ENCODE measurements at regions not wholly inside any gene's neighbourhood (a gene's known extent, or its start where the extent isn't known, plus 50 kb on each side); places are given as distances from the start of the nearest gene placed in this dataset.
"Not testable (repeated sequence)": the region's sequence is repeated elsewhere in the genome, so short reads cannot be mapped to it uniquely, and the experiment has no call there.

GRCh38 chr9:21592063-21592338 lies 109.9 kb upstream of the IFNE start:
- DNase-seq (ENCODE audit: low read depth in 1 of 2, low spot score in 1 of 2), result no peak

GRCh38 chr9:21597284-21597683 lies 115.2 kb upstream of the IFNE start:
- no peak for DNase-seq (ENCODE audit: low read depth in 1 of 2, low spot score in 1 of 2)

- no peak for DNase-seq (ENCODE audit: low read depth in 1 of 2, low spot score in 1 of 2)
Measured at GRCh38 chr9:21598749-21599148, 116.6 kb upstream of the IFNE start.

- no peak for DNase-seq (ENCODE audit: low read depth in 1 of 2, low spot score in 1 of 2)
Measured at GRCh38 chr9:21605489-21605931, 123.4 kb upstream of the IFNE start.

- DNase-seq (ENCODE audit: low read depth in 1 of 2, low spot score in 1 of 2), result no peak
Measured at GRCh38 chr9:21607576-21607975, 125.5 kb upstream of the IFNE start.

GRCh38 chr9:21608200-21608599 lies 126.1 kb upstream of the IFNE start:
- no peak for DNase-seq (ENCODE audit: low read depth in 1 of 2, low spot score in 1 of 2)

GRCh38 chr9:21609506-21609905 lies 127.4 kb upstream of the IFNE start:
- no peak for DNase-seq (ENCODE audit: low read depth in 1 of 2, low spot score in 1 of 2)

- DNase-seq (ENCODE audit: low read depth in 1 of 2, low spot score in 1 of 2), result no peak
Measured at GRCh38 chr9:21611891-21612290, 129.8 kb upstream of the IFNE start.

- DNase-seq (ENCODE audit: low read depth in 1 of 2, low spot score in 1 of 2), result no peak
Measured at GRCh38 chr9:21615018-21615417, 132.9 kb upstream of the IFNE start.

- DNase-seq (ENCODE audit: low read depth in 1 of 2, low spot score in 1 of 2), result no peak
Measured at GRCh38 chr9:21615446-21615845, 133.3 kb upstream of the IFNE start.

- no peak for DNase-seq (ENCODE audit: low read depth in 1 of 2, low spot score in 1 of 2)
Measured at GRCh38 chr9:21616082-21616778, 134.1 kb upstream of the IFNE start.

GRCh38 chr9:21624675-21625644 lies 142.8 kb upstream of the IFNE start:
- DNase-seq (ENCODE audit: low read depth in 1 of 2, low spot score in 1 of 2), result no peak

GRCh38 chr9:21626493-21626892 lies 144.4 kb upstream of the IFNE start:
- DNase-seq (ENCODE audit: low read depth in 1 of 2, low spot score in 1 of 2), result no peak

GRCh38 chr9:21628954-21629353 lies 146.8 kb upstream of the IFNE start:
- not testable (repeated sequence) for DNase-seq (ENCODE audit: low read depth in 1 of 2, low spot score in 1 of 2)

GRCh38 chr9:21634951-21635350 lies 152.8 kb upstream of the IFNE start:
- DNase-seq (ENCODE audit: low read depth in 1 of 2, low spot score in 1 of 2), result no peak

- no peak for DNase-seq (ENCODE audit: low read depth in 1 of 2, low spot score in 1 of 2)
Measured at GRCh38 chr9:21638104-21638503, 156.0 kb upstream of the IFNE start.

- DNase-seq (ENCODE audit: low read depth in 1 of 2, low spot score in 1 of 2), result no peak
Measured at GRCh38 chr9:21653091-21653490, 149.3 kb upstream of the MTAP start.

GRCh38 chr9:21653589-21653988 lies 148.8 kb upstream of the MTAP start:
- DNase-seq (ENCODE audit: low read depth in 1 of 2, low spot score in 1 of 2), result no peak

- no peak for DNase-seq (ENCODE audit: low read depth in 1 of 2, low spot score in 1 of 2)
Measured at GRCh38 chr9:21656776-21657674, 145.4 kb upstream of the MTAP start.

- no peak for DNase-seq (ENCODE audit: low read depth in 1 of 2, low spot score in 1 of 2)
Measured at GRCh38 chr9:21657966-21658667, 144.3 kb upstream of the MTAP start.

- no peak for DNase-seq (ENCODE audit: low read depth in 1 of 2, low spot score in 1 of 2)
Measured at GRCh38 chr9:21660976-21661375, 141.5 kb upstream of the MTAP start.

All from activated T-helper 1 cell treated with anti-CD3 and anti-CD28 coated beads, Interleukin-2, amount 50 U/mL, for 16 hours (primary cell).